HepG2 (cell line): ENCODE measurements at regions not wholly inside any gene's neighbourhood (a gene's known extent, or its start where the extent isn't known, plus 50 kb on each side); places are given as distances from the start of the nearest gene placed in this dataset.
A peak's percentile ranks its signal among the peaks of the same experiment; 100 is the strongest.

Experiments used
- ATF1 ChIP-seq: IDR thresholded peaks from 2 replicates; pipeline ENCODE4 v1.6.1; 2016; ENCODE audit warnings: mild to moderate bottlenecking, control low read depth
- ATF4 ChIP-seq, 2 experiments: fragments of 450-650 bp in 1 of 2; sonication (generic) in 1 of 2; formaldehyde crosslinking; IDR thresholded peaks; 2 replicates each; pipeline versions ENCODE4 v1.5.0 to v1.8.0; 2020 to 2022; ENCODE audit warnings: mild to moderate bottlenecking in 1 of 2, missing genetic modification reagents in 1 of 2
- ELF3 ChIP-seq: IDR thresholded peaks from 2 replicates; pipeline ENCODE4 v1.6.1; 2016; ENCODE audit warnings: missing genetic modification reagents, missing compliant biosample characterization
- GATAD1 ChIP-seq: IDR thresholded peaks from 2 replicates; pipeline ENCODE4 v1.6.1; 2016; ENCODE audit warnings: missing genetic modification reagents, missing compliant biosample characterization
- HIVEP1 ChIP-seq: sonication (generic); formaldehyde crosslinking; IDR thresholded peaks from 2 replicates; pipeline ENCODE4 v1.4.0; 2020; ENCODE audit warnings: mild to moderate bottlenecking, missing genetic modification reagents
- MATR3 ChIP-seq: sonication (generic); formaldehyde crosslinking; IDR thresholded peaks from 2 replicates; pipeline ENCODE4 v1.4.0; 2020; ENCODE audit warnings: missing genetic modification reagents
- PHF5A ChIP-seq: IDR thresholded peaks from one replicate; pipeline ENCODE4 v1.6.1; 2018; ENCODE audit warnings: low read depth, missing genetic modification reagents; ENCODE audit not compliant: unreplicated experiment
- RFX5 ChIP-seq: IDR thresholded peaks from 2 replicates; pipeline ENCODE4 v1.6.1; 2011; ENCODE audit warnings: low read depth, low read length, improper control_type of control experiment
- SSRP1 ChIP-seq: IDR thresholded peaks from 2 replicates; pipeline ENCODE4 v1.6.1; 2016; ENCODE audit warnings: control low read depth
- TAF15 ChIP-seq: fragments of 200-400 bp; formaldehyde crosslinking; IDR thresholded peaks from one replicate; pipeline ENCODE4 v1.6.1; 2018; ENCODE audit warnings: mild to moderate bottlenecking, low read depth, low read length; ENCODE audit not compliant: poor library complexity, severe bottlenecking
- TEAD3 ChIP-seq: optimal IDR thresholded peaks from 2 replicates; pipeline ENCODE3; 2016; ENCODE audit warnings: borderline replicate concordance
- TFDP2 ChIP-seq: sonication (generic); formaldehyde crosslinking; IDR thresholded peaks from 2 replicates; pipeline ENCODE4 v1.4.0; 2020; ENCODE audit warnings: missing genetic modification reagents
- ZBTB38 ChIP-seq: sonication (generic); formaldehyde crosslinking; IDR thresholded peaks from 2 replicates; pipeline ENCODE4 v1.5.1; 2020; ENCODE audit warnings: mild to moderate bottlenecking, missing genetic modification reagents
- ZFYVE20 ChIP-seq: sonication (generic); formaldehyde crosslinking; IDR thresholded peaks from 2 replicates; pipeline ENCODE4 v1.8.0; 2023; ENCODE audit warnings: low read depth, mild to moderate bottlenecking, moderate library complexity, missing genetic modification reagents, borderline replicate concordance
- ZNF33A ChIP-seq: sonication (generic); formaldehyde crosslinking; IDR thresholded peaks from 2 replicates; pipeline ENCODE4 v1.5.1; 2020; ENCODE audit warnings: missing genetic modification reagents, mild to moderate bottlenecking, moderate library complexity, borderline replicate concordance
- ZNF558 ChIP-seq: sonication (generic); formaldehyde crosslinking; IDR thresholded peaks from 2 replicates; pipeline ENCODE4 v1.9.0; 2022; ENCODE audit warnings: mild to moderate bottlenecking, missing genetic modification reagents, borderline replicate concordance
- ZNF609 ChIP-seq: sonication (generic); formaldehyde crosslinking; IDR thresholded peaks from 2 replicates; pipeline ENCODE4 v1.4.0; 2020; ENCODE audit warnings: mild to moderate bottlenecking, missing genetic modification reagents, borderline replicate concordance
- ZNF878 ChIP-seq: sonication (generic); formaldehyde crosslinking; IDR thresholded peaks from 2 replicates; pipeline ENCODE4 v1.8.1; 2023; ENCODE audit warnings: mild to moderate bottlenecking, missing genetic modification reagents, moderate library complexity
- TF ChIP-seq, protein P1 (sequence below): sonication (generic); formaldehyde crosslinking; IDR thresholded peaks from 2 replicates; pipeline ENCODE4 v1.8.0; 2022; ENCODE audit warnings: missing genetic modification reagents, mild to moderate bottlenecking, inconsistent platforms, borderline replicate concordance
- TF ChIP-seq, protein P2 (sequence below): conservative IDR thresholded peaks from 2 replicates; pipeline ENCODE4 v1.6.1; 2018; ENCODE audit warnings: missing genetic modification reagents

DNA sequence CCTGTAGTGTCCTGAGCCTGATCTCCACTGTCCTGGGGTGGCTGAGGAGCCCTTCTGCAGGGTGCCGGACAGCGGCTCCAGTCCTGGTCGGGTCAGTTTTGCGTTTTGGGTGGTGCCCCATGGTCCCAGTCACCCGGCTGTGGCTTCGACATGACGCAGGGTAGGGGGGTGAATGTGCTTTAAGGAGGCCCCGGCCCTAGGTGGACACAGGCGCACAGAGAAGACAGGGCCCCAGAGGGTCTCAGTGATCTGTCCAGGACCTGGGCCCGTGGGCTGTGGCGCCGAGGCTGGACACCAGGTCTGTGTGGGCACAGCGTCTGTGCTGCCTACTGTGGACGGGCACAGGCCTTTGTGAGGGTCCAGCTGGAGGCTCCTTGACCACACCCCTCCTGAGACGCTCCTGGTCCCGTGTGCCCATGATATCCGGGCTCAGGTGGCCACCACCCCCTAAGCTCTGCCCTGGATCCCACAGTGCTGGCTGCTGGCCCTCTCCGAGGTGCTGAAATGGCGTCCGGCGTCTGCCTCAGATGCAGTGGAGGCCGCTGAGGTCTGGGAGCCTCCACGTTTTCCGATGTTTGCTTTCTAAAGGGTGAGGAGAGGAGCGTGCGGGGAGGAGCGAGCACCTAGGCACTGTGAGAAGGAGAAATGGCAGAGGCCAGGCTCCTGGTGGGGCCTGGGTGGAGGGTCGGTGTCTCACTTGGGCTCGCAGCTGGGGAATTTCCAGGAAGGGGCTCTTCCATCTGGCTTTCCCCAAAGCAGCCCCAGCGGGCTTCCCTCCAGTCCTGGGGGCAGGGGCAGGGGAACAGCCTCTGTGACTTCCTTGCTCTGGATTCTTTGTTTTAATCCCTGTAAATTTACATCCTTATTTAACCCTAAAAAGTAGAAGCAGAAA, 56.1 kb upstream of the ACSF3 start (continued):
- TF ChIP-seq, protein P1, sequence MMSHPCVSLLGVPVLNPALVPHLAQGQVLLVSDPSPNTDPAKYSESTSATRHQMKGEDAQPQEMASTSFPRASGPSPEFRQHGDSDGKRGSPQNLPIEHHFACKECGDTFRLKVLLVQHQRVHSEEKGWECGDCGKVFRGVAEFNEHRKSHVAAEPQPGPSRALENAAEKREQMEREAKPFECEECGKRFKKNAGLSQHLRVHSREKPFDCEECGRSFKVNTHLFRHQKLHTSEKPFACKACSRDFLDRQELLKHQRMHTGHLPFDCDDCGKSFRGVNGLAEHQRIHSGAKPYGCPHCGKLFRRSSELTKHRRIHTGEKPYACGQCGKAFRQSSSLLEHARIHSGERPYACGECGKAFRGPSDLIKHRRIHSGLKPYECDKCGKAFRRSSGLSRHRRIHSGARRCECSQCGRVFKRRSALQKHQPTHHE (CRISPR knock-in tag) = no peak
- TF ChIP-seq SSRP1 (CRISPR knock-in tag) (no peak), TAF15 (no peak), ATF1 (CRISPR knock-in tag) (no peak), ZNF33A (CRISPR knock-in tag) (no peak), RFX5 (no peak), ZBTB38 (CRISPR knock-in tag) (no peak), ATF4 (CRISPR knock-in tag; IDR thresholded peaks at IDR 0.05) (no peak), PHF5A (CRISPR knock-in tag) (no peak), ELF3 (CRISPR knock-in tag) (no peak), ZNF609 (CRISPR knock-in tag) (no peak), TFDP2 (CRISPR knock-in tag) (no peak), MATR3 (no peak), GATAD1 (CRISPR knock-in tag) (0 out of 2 replicates have a peak, but pooled peaks have one; percentile 31), TEAD3 (no peak), ZNF558 (CRISPR knock-in tag) (0 out of 2 replicates have a peak, but pooled peaks have one; percentile 34), HIVEP1 (CRISPR knock-in tag) (0 out of 2 replicates have a peak, but pooled peaks have one; percentile 3), ZFYVE20 (CRISPR knock-in tag) (0 out of 2 replicates have a peak, but pooled peaks have one; percentile 55), ZNF878 (CRISPR knock-in tag) (no peak)
- TF ChIP-seq, protein P2, sequence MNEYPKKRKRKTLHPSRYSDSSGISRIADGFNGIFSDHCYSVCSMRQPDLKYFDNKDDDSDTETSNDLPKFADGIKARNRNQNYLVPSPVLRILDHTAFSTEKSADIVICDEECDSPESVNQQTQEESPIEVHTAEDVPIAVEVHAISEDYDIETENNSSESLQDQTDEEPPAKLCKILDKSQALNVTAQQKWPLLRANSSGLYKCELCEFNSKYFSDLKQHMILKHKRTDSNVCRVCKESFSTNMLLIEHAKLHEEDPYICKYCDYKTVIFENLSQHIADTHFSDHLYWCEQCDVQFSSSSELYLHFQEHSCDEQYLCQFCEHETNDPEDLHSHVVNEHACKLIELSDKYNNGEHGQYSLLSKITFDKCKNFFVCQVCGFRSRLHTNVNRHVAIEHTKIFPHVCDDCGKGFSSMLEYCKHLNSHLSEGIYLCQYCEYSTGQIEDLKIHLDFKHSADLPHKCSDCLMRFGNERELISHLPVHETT (CRISPR knock-in tag) = no peak
